NCI-H2171 treated with DMSO at 0.1 percent for 48 hours (cell line): ENCODE measurements at regions not wholly inside any gene's neighbourhood (a gene's known extent, or its start where the extent isn't known, plus 50 kb on each side); places are given as distances from the start of the nearest gene placed in this dataset.

Source experiments
- DNase-seq: peaks from one replicate; lab custom pipeline; 2025; lab: John Stamatoyannopoulos, UW

- peak; percentile 78 for DNase-seq
Observed at GRCh38 chr3:53949541-53949940, 57.9 kb upstream of the SELENOK start.

- DNase-seq, result no peak
Observed at GRCh38 chr3:53948174-53948573, 56.5 kb upstream of the SELENOK start.

GRCh38 chr3:53944028-53944427, 52.4 kb upstream of the SELENOK start:
- peak; percentile 11 for DNase-seq

DNA sequence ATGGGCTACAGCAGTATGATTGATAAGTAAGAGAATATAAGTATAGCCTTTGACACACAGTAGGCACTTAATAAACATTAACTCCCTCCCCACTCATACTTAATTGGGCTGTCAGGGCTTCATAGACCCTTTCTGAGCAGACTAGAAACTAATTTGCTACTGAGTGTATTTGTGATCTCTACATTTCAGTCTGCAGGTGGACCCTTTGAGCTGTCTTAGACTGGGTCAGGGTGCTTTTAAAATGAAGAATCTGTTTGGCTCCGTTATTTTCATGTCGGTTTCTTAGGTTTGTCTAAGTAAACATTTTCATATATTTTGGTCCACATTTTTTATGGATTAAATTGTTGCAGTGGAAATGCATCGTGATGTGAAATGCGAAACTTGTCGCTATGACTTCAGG, 50.3 kb upstream of the SELENOK start:
- peak; percentile 35 for DNase-seq
